HEK293 (cell line): ENCODE measurements at regions not wholly inside any gene's neighbourhood (a gene's known extent, or its start where the extent isn't known, plus 50 kb on each side); places are given as distances from the start of the nearest gene placed in this dataset.

Source experiments
- CTCF ChIA-PET: fragments of 350-600 bp; formaldehyde crosslinking; extraction: SDS; loops from one replicate; lab custom pipeline; 2021; ENCODE audit warnings: antibody characterized with exemption; lab: Yijun Ruan, JAX
- POLR2A ChIA-PET: fragments of 300-600 bp; formaldehyde crosslinking; extraction: SDS; loops from one replicate; lab custom pipeline; 2020; ENCODE audit warnings: antibody characterized with exemption, inconsistent platforms; lab: Yijun Ruan, JAX
- H3K27ac ChIP-seq: fragments of 200-500 bp; sonication (Bioruptor generic); 2 replicates; pipeline ENCODE4 v1.5.1; 2014; ENCODE audit warnings: low read depth, low read length, control low read depth, inconsistent platforms; ENCODE audit errors: extremely low read depth
- H3K36me3 ChIP-seq, 2 experiments: fragments of 200-500 bp in 1 of 2; sonication (Bioruptor generic) in 1 of 2; 1 replicate in 1 of 2; 2 replicates in 1 of 2; pipeline ENCODE4 v1.5.1; 2014 to 2017; ENCODE audit warnings: inconsistent platforms in 2 of 2, low read length in 2 of 2; ENCODE audit not compliant: control insufficient read depth in 2 of 2, insufficient read depth in 1 of 2
- H3K4me1 ChIP-seq: fragments of 200-500 bp; sonication (Bioruptor generic); 2 replicates; pipeline ENCODE4 v1.5.1; 2014; ENCODE audit warnings: mild to moderate bottlenecking, low read length, inconsistent platforms; ENCODE audit not compliant: control insufficient read depth, insufficient read depth
- H3K4me3 ChIP-seq: 2 replicates; pipeline ENCODE4 v1.5.1; 2011; ENCODE audit warnings: low read depth, mild to moderate bottlenecking, control low read depth, low read length, moderate library complexity
- H3K9me3 ChIP-seq: fragments of 200-500 bp; sonication (Bioruptor generic); 2 replicates; pipeline ENCODE4 v1.5.1; 2014; ENCODE audit warnings: low read depth, low read length, inconsistent platforms; ENCODE audit not compliant: control insufficient read depth, insufficient read depth
- FEZF1 ChIP-seq: fragments of 450-650 bp; formaldehyde crosslinking; IDR thresholded peaks from 2 replicates; pipeline ENCODE4 v1.5.1; 2016; ENCODE audit warnings: missing biosample characterization, missing genetic modification characterization
- KLF9 ChIP-seq: fragments of 450-650 bp; formaldehyde crosslinking; IDR thresholded peaks from 2 replicates; pipeline ENCODE4 v1.5.1; 2016; ENCODE audit warnings: missing biosample characterization, missing genetic modification characterization, low read depth
- RBAK ChIP-seq: fragments of 450-650 bp; formaldehyde crosslinking; IDR thresholded peaks from 2 replicates; pipeline ENCODE4 v1.5.1; 2016; ENCODE audit warnings: missing biosample characterization, missing genetic modification characterization
- SCRT1 ChIP-seq: fragments of 450-650 bp; formaldehyde crosslinking; IDR thresholded peaks from 2 replicates; pipeline ENCODE4 v1.5.1; 2016; ENCODE audit warnings: missing biosample characterization, missing genetic modification characterization, borderline replicate concordance
- SETDB1 ChIP-seq: IDR thresholded peaks from one replicate; pipeline ENCODE4 v1.6.1; 2017; ENCODE audit warnings: mild to moderate bottlenecking, low read length, moderate library complexity, mixed read lengths; ENCODE audit not compliant: insufficient read length
- SP7 ChIP-seq: fragments of 450-650 bp; formaldehyde crosslinking; IDR thresholded peaks from 2 replicates; pipeline ENCODE4 v1.5.1; 2016; ENCODE audit warnings: missing biosample characterization, missing genetic modification characterization
- TRIM28 ChIP-seq: IDR thresholded peaks from 2 replicates; pipeline ENCODE4 v1.6.1; 2011; ENCODE audit warnings: low read length, control low read depth, borderline replicate concordance
- WT1 ChIP-seq: fragments of 450-650 bp; formaldehyde crosslinking; IDR thresholded peaks from 2 replicates; pipeline ENCODE4 v1.5.1; 2016; ENCODE audit warnings: missing biosample characterization, missing genetic modification characterization
- YY1 ChIP-seq: fragments of 450-650 bp; formaldehyde crosslinking; IDR thresholded peaks from 2 replicates; pipeline ENCODE4 v1.5.1; 2018; ENCODE audit warnings: missing biosample characterization, missing genetic modification characterization
- ZIC2 ChIP-seq: fragments of 450-650 bp; formaldehyde crosslinking; IDR thresholded peaks from 2 replicates; pipeline ENCODE4 v1.5.1; 2016; ENCODE audit warnings: missing biosample characterization, missing genetic modification characterization
- ZNF112 ChIP-seq: fragments of 450-650 bp; formaldehyde crosslinking; IDR thresholded peaks from 2 replicates; pipeline ENCODE4 v1.5.0; 2017; ENCODE audit warnings: missing biosample characterization, missing genetic modification characterization
- ZNF121 ChIP-seq: fragments of 450-650 bp; formaldehyde crosslinking; IDR thresholded peaks from 2 replicates; pipeline ENCODE4 v1.5.1; 2016; ENCODE audit warnings: missing biosample characterization, missing genetic modification characterization
- ZNF155 ChIP-seq: fragments of 450-650 bp; formaldehyde crosslinking; IDR thresholded peaks from 2 replicates; pipeline ENCODE4 v1.5.1; 2016; ENCODE audit warnings: missing biosample characterization, missing genetic modification characterization
- ZNF157 ChIP-seq: fragments of 450-650 bp; formaldehyde crosslinking; IDR thresholded peaks from 2 replicates; pipeline ENCODE4 v1.5.1; 2016; ENCODE audit warnings: missing biosample characterization, missing genetic modification characterization
- ZNF202 ChIP-seq: fragments of 450-650 bp; formaldehyde crosslinking; IDR thresholded peaks from 2 replicates; pipeline ENCODE4 v1.5.1; 2016; ENCODE audit warnings: missing biosample characterization, missing genetic modification characterization, borderline replicate concordance
- ZNF335 ChIP-seq: fragments of 450-650 bp; formaldehyde crosslinking; conservative IDR thresholded peaks from 2 replicates; pipeline ENCODE4 v1.5.1; 2016; ENCODE audit warnings: missing biosample characterization, missing genetic modification characterization
- ZNF394 ChIP-seq: fragments of 450-650 bp; formaldehyde crosslinking; IDR thresholded peaks from 2 replicates; pipeline ENCODE4 v1.5.1; 2016; ENCODE audit warnings: missing biosample characterization, missing genetic modification characterization, mild to moderate bottlenecking, moderate library complexity, borderline replicate concordance
- ZNF610 ChIP-seq: fragments of 450-650 bp; formaldehyde crosslinking; IDR thresholded peaks from 2 replicates; pipeline ENCODE4 v1.5.1; 2016; ENCODE audit warnings: missing biosample characterization, missing genetic modification characterization, borderline replicate concordance
- ZNF660 ChIP-seq: fragments of 450-650 bp; IDR thresholded peaks from 2 replicates; pipeline ENCODE4 v1.5.1; 2018; ENCODE audit warnings: missing biosample characterization, mild to moderate bottlenecking, missing genetic modification characterization
- ZNF843 ChIP-seq: fragments of 450-650 bp; formaldehyde crosslinking; IDR thresholded peaks from 2 replicates; pipeline ENCODE4 v1.5.1; 2016; ENCODE audit warnings: missing biosample characterization, missing genetic modification characterization
- TF ChIP-seq, protein P1 (sequence below): fragments of 450-650 bp; formaldehyde crosslinking; IDR thresholded peaks from 2 replicates; pipeline ENCODE4 v1.5.1; 2016; ENCODE audit warnings: missing biosample characterization, missing genetic modification characterization
- TF ChIP-seq, protein P2 (sequence below): fragments of 450-650 bp; formaldehyde crosslinking; IDR thresholded peaks from 2 replicates; pipeline ENCODE4 v1.5.1; 2016; ENCODE audit warnings: missing biosample characterization, missing genetic modification characterization
- TF ChIP-seq, protein P3 (sequence below): fragments of 450-650 bp; IDR thresholded peaks from 2 replicates; pipeline ENCODE4 v1.5.1; 2018; ENCODE audit warnings: missing biosample characterization, mild to moderate bottlenecking, missing genetic modification characterization
- TF ChIP-seq, protein P4 (sequence below): fragments of 450-650 bp; formaldehyde crosslinking; IDR thresholded peaks from 2 replicates; pipeline ENCODE4 v1.5.1; 2016; ENCODE audit warnings: missing biosample characterization, missing genetic modification characterization
- TF ChIP-seq, protein P5 (sequence below): fragments of 450-650 bp; formaldehyde crosslinking; IDR thresholded peaks from 2 replicates; pipeline ENCODE4 v1.5.1; 2016; ENCODE audit warnings: missing biosample characterization, missing genetic modification characterization
- TF ChIP-seq, protein P6 (sequence below): fragments of 450-650 bp; formaldehyde crosslinking; IDR thresholded peaks from 2 replicates; pipeline ENCODE4 v1.5.1; 2016; ENCODE audit warnings: missing biosample characterization, missing genetic modification characterization

DNA sequence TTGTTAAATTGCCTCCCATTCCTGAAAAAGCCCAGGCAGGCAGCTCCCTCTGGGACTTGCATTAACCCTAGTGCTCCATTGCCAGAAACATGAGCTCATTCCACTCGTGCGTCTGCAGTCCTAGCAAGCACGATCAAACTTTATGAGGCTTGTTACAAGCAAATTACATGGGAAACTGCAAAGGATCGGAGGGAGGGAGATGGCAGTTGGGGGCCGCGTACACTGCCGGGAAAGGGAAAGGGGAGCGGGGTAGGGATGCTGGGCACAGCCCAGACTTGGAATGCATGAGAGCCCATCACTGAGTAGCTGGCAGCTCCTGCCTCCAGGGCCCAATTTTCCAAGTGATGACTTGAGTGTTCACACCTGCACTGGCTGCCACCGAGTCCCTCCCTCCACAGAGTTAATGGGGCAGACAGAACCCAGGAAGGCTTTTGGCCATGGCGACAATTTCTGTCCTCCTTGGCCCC is 169.9 kb downstream of the BRINP2 start (continued):
- TF ChIP-seq, protein P1, sequence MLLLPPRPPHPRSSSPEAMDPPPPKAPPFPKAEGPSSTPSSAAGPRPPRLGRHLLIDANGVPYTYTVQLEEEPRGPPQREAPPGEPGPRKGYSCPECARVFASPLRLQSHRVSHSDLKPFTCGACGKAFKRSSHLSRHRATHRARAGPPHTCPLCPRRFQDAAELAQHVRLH = peak; percentile 69
- TF ChIP-seq YY1 (tag by site-specific recombination) (0 out of 2 replicates have a peak, but pooled peaks have one; percentile 14), WT1 (tag by site-specific recombination) (peak; percentile 99), ZNF660 (tag by site-specific recombination) (no peak; the same call in 1 of the 2 replicates), ZIC2 (tag by site-specific recombination) (peak; percentile 87), ZNF157 (no peak), TRIM28 (0 out of 2 replicates have a peak, but pooled peaks have one; percentile 56), KLF9 (no peak), RBAK (tag by site-specific recombination) (no peak), ZNF121 (tag by site-specific recombination) (peak; percentile 86), SCRT1 (tag by site-specific recombination) (0 out of 2 replicates have a peak, but pooled peaks have one; percentile 69), ZNF202 (no peak)
- TF ChIP-seq, protein P2, sequence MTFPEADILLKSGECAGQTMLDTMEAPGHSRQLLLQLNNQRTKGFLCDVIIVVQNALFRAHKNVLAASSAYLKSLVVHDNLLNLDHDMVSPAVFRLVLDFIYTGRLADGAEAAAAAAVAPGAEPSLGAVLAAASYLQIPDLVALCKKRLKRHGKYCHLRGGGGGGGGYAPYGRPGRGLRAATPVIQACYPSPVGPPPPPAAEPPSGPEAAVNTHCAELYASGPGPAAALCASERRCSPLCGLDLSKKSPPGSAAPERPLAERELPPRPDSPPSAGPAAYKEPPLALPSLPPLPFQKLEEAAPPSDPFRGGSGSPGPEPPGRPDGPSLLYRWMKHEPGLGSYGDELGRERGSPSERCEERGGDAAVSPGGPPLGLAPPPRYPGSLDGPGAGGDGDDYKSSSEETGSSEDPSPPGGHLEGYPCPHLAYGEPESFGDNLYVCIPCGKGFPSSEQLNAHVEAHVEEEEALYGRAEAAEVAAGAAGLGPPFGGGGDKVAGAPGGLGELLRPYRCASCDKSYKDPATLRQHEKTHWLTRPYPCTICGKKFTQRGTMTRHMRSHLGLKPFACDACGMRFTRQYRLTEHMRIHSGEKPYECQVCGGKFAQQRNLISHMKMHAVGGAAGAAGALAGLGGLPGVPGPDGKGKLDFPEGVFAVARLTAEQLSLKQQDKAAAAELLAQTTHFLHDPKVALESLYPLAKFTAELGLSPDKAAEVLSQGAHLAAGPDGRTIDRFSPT (tag by site-specific recombination) = peak; percentile 95
- TF ChIP-seq, protein P3, sequence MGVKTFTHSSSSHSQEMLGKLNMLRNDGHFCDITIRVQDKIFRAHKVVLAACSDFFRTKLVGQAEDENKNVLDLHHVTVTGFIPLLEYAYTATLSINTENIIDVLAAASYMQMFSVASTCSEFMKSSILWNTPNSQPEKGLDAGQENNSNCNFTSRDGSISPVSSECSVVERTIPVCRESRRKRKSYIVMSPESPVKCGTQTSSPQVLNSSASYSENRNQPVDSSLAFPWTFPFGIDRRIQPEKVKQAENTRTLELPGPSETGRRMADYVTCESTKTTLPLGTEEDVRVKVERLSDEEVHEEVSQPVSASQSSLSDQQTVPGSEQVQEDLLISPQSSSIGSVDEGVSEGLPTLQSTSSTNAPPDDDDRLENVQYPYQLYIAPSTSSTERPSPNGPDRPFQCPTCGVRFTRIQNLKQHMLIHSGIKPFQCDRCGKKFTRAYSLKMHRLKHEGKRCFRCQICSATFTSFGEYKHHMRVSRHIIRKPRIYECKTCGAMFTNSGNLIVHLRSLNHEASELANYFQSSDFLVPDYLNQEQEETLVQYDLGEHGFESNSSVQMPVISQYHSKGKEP (tag by site-specific recombination) = peak; percentile 97

DNA sequence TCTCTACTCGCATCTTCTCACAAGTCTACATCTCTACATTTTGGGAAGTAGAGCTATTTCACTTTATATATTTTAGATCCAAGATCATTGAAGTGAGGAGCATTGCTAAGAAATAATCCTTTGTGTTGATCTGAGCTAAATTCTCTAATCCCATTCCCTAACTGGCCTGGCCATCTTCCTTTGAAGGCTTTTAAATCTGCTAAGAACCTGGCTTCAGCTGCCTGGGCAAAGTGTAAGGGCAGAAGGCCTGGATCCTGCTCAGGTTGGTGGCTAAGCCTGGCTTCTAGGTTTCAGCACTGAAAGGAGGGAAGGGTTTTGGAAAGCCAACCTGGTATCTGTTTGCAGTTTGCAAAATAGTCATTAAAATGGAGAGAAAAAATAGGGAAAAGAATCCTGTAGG is 167.6 kb downstream of the BRINP2 start:
- CTCF ChIA-PET = interaction anchor here (0.7 to 0.9 kb wide), 2 partner anchors 10 to 52 kb away, joined by 3 to 5 read pairs; no protein-coding TSS in a partner anchor
- H3K9me3 ChIP-seq = no peaks in the 10 kb centered on the region
- no peak overlapping the region for H3K4me3 ChIP-seq
- peaks cover 26% of the 10 kb centered on the region for H3K4me1 ChIP-seq
- H3K27ac ChIP-seq = no peak overlapping the region
- H3K36me3 ChIP-seq = no peaks in the 10 kb centered on the region
- POLR2A ChIA-PET = no interaction called here
- TF ChIP-seq ZNF112 (no peak), ZNF610 (no peak), SETDB1 (no peak), ZNF155 (tag by site-specific recombination) (no peak), ZNF843 (tag by site-specific recombination) (no peak), ZNF335 (no peak), FEZF1 (no peak), SP7 (tag by site-specific recombination) (no peak), KLF9 (no peak), ZNF394 (tag by site-specific recombination) (no peak)
- TF ChIP-seq, protein P4, sequence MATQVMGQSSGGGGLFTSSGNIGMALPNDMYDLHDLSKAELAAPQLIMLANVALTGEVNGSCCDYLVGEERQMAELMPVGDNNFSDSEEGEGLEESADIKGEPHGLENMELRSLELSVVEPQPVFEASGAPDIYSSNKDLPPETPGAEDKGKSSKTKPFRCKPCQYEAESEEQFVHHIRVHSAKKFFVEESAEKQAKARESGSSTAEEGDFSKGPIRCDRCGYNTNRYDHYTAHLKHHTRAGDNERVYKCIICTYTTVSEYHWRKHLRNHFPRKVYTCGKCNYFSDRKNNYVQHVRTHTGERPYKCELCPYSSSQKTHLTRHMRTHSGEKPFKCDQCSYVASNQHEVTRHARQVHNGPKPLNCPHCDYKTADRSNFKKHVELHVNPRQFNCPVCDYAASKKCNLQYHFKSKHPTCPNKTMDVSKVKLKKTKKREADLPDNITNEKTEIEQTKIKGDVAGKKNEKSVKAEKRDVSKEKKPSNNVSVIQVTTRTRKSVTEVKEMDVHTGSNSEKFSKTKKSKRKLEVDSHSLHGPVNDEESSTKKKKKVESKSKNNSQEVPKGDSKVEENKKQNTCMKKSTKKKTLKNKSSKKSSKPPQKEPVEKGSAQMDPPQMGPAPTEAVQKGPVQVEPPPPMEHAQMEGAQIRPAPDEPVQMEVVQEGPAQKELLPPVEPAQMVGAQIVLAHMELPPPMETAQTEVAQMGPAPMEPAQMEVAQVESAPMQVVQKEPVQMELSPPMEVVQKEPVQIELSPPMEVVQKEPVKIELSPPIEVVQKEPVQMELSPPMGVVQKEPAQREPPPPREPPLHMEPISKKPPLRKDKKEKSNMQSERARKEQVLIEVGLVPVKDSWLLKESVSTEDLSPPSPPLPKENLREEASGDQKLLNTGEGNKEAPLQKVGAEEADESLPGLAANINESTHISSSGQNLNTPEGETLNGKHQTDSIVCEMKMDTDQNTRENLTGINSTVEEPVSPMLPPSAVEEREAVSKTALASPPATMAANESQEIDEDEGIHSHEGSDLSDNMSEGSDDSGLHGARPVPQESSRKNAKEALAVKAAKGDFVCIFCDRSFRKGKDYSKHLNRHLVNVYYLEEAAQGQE (tag by site-specific recombination) = no peak
- TF ChIP-seq, protein P5, sequence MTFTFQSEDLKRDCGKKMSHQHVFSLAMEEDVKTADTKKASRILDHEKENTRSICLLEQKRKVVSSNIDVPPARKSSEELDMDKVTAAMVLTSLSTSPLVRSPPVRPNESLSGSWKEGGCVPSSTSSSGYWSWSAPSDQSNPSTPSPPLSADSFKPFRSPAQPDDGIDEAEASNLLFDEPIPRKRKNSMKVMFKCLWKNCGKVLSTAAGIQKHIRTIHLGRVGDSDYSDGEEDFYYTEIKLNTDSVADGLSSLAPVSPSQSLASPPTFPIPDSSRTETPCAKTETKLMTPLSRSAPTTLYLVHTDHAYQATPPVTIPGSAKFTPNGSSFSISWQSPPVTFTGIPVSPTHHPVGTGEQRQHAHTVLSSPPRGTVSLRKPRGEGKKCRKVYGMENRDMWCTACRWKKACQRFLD (tag by site-specific recombination) = no peak
- TF ChIP-seq, protein P6, sequence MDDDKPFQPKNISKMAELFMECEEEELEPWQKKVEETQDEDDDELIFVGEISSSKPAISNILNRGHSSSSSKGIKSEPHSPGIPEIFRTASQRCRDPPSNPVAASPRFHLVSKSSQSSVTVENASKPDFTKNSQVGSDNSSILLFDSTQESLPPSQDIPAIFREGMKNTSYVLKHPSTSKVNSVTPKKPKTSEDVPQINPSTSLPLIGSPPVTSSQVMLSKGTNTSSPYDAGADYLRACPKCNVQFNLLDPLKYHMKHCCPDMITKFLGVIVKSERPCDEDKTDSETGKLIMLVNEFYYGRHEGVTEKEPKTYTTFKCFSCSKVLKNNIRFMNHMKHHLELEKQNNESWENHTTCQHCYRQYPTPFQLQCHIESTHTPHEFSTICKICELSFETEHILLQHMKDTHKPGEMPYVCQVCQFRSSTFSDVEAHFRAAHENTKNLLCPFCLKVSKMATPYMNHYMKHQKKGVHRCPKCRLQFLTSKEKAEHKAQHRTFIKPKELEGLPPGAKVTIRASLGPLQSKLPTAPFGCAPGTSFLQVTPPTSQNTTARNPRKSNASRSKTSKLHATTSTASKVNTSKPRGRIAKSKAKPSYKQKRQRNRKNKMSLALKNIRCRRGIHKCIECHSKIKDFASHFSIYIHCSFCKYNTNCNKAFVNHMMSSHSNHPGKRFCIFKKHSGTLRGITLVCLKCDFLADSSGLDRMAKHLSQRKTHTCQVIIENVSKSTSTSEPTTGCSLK (tag by site-specific recombination) = no peak
